KMS-11 (cell line): ENCODE measurements at regions not wholly inside any gene's neighbourhood (a gene's known extent, or its start where the extent isn't known, plus 50 kb on each side); places are given as distances from the start of the nearest gene placed in this dataset.

Experiments
- H2AFZ ChIP-seq: fragments of 200-600 bp; sonication (generic); 2 replicates; pipeline ENCODE4 v1.6.1; 2016; ENCODE audit warnings: antibody characterized with exemption, mixed run types, low read depth
- H3K27ac ChIP-seq: fragments of 200-600 bp; sonication (generic); 2 replicates; pipeline ENCODE4 v1.6.1; 2016; ENCODE audit warnings: mild to moderate bottlenecking, mixed run types
- H3K27me3 ChIP-seq: fragments of 200-600 bp; sonication (generic); 2 replicates; pipeline ENCODE4 v1.6.1; 2017; ENCODE audit warnings: mild to moderate bottlenecking, low read depth, mixed run types, moderate library complexity; ENCODE audit not compliant: insufficient read depth
- H3K36me3 ChIP-seq: fragments of 200-600 bp; sonication (generic); 2 replicates; pipeline ENCODE4 v1.6.1; 2017; ENCODE audit warnings: mild to moderate bottlenecking, mixed run types; ENCODE audit not compliant: insufficient read depth
- H3K4me1 ChIP-seq: fragments of 200-600 bp; sonication (generic); 2 replicates; pipeline ENCODE4 v1.6.1; 2016; ENCODE audit warnings: mild to moderate bottlenecking, low read depth, mixed run types; ENCODE audit not compliant: poor library complexity, severe bottlenecking
- H3K4me2 ChIP-seq: fragments of 200-600 bp; sonication (generic); 2 replicates; pipeline ENCODE4 v1.7.0; 2016; ENCODE audit warnings: mild to moderate bottlenecking, mixed run types
- H3K4me3 ChIP-seq: fragments of 200-600 bp; sonication (generic); IDR thresholded peaks from 2 replicates; pipeline ENCODE4 v1.6.1; 2017; ENCODE audit warnings: low read depth, low read length, mixed read lengths; ENCODE audit not compliant: insufficient read depth
- H3K79me2 ChIP-seq: fragments of 200-600 bp; sonication (generic); 2 replicates; pipeline ENCODE4 v1.6.1; 2016; ENCODE audit warnings: low read depth, mixed run types; ENCODE audit not compliant: insufficient read depth
- H3K9ac ChIP-seq: fragments of 200-600 bp; sonication (generic); 2 replicates; pipeline ENCODE4 v1.6.1; 2016; ENCODE audit warnings: mild to moderate bottlenecking, mixed run types
- H4K20me1 ChIP-seq: fragments of 200-600 bp; sonication (generic); 2 replicates; pipeline ENCODE4 v1.6.1; 2016; ENCODE audit warnings: mild to moderate bottlenecking, mixed run types; ENCODE audit not compliant: insufficient read depth
- TF ChIP-seq, protein P1 (sequence below): fragments of 200-600 bp; sonication (generic); conservative IDR thresholded peaks from 2 replicates; pipeline ENCODE4 v1.6.1; 2017; ENCODE audit warnings: low read depth, mild to moderate bottlenecking, antibody characterized with exemption, low read length, moderate library complexity, mixed read lengths

- no peak overlapping the region for H3K4me3 ChIP-seq
- TF ChIP-seq, protein P1, sequence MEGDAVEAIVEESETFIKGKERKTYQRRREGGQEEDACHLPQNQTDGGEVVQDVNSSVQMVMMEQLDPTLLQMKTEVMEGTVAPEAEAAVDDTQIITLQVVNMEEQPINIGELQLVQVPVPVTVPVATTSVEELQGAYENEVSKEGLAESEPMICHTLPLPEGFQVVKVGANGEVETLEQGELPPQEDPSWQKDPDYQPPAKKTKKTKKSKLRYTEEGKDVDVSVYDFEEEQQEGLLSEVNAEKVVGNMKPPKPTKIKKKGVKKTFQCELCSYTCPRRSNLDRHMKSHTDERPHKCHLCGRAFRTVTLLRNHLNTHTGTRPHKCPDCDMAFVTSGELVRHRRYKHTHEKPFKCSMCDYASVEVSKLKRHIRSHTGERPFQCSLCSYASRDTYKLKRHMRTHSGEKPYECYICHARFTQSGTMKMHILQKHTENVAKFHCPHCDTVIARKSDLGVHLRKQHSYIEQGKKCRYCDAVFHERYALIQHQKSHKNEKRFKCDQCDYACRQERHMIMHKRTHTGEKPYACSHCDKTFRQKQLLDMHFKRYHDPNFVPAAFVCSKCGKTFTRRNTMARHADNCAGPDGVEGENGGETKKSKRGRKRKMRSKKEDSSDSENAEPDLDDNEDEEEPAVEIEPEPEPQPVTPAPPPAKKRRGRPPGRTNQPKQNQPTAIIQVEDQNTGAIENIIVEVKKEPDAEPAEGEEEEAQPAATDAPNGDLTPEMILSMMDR: no peak
- H3K27me3 ChIP-seq: no peaks in the 10 kb centered on the region
- H2AFZ ChIP-seq: no peak overlapping the region
- H3K27ac ChIP-seq: no peak overlapping the region
- no peaks in the 10 kb centered on the region; the same call in 1 of the 2 replicates for H3K36me3 ChIP-seq
- H3K9ac ChIP-seq: no peak overlapping the region
- no peak overlapping the region for H3K4me2 ChIP-seq
- H3K4me1 ChIP-seq: no peaks in the 10 kb centered on the region
- H3K79me2 ChIP-seq: no peaks in the 10 kb centered on the region
- no peaks in the 10 kb centered on the region for H4K20me1 ChIP-seq
Observed at GRCh38 chr21:19767546-19767945, 1230.7 kb upstream of the NCAM2 start.

DNA sequence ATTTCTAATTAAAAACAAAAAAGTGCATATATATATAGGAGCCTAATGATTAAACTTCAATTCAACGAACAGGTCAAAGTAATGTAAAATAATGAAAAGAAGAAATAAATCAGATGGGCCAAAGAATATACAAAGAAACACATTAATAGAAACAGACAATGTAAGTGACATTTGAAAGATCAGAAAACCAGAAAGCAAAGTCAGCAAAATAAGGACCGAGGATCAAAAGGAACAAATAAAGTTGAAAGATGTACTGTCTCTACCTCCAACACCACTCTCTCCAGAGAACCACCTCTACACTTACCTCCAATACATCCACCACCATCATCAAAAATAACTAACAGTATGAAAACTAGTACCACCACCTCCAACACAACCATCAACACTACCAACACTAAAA is 1226.3 kb upstream of the NCAM2 start:
- no peak overlapping the region for H2AFZ ChIP-seq
- H3K27ac ChIP-seq: no peak overlapping the region
- no peaks in the 10 kb centered on the region for H4K20me1 ChIP-seq
- H3K79me2 ChIP-seq: no peaks in the 10 kb centered on the region
- no peak overlapping the region for H3K4me3 ChIP-seq
- TF ChIP-seq, protein P1: no peak
- no peaks in the 10 kb centered on the region for H3K36me3 ChIP-seq
- no peaks in the 10 kb centered on the region for H3K27me3 ChIP-seq
- H3K4me2 ChIP-seq: no peak overlapping the region
- no peaks in the 10 kb centered on the region for H3K4me1 ChIP-seq
- H3K9ac ChIP-seq: no peak overlapping the region

DNA sequence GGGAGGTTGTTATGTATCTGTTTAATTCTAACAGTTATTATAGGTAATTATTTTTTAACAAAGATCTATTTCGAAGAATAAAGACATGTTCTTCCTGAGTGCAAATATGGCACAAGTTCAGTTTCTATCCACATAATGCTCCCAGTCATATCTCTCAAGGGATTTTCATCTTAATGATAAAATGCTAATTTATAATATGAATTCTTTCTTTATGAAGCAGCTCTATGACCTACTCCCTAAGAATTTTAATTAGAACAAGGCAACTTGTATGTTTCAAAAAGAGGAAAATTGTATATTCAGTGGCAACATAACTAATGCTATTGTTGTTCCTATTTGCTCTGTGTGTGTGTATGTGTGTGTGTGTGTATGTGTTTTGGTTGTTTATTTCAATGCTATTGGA is 1222.1 kb upstream of the NCAM2 start:
- TF ChIP-seq, protein P1: no peak
- H3K27ac ChIP-seq: no peak overlapping the region

DNA sequence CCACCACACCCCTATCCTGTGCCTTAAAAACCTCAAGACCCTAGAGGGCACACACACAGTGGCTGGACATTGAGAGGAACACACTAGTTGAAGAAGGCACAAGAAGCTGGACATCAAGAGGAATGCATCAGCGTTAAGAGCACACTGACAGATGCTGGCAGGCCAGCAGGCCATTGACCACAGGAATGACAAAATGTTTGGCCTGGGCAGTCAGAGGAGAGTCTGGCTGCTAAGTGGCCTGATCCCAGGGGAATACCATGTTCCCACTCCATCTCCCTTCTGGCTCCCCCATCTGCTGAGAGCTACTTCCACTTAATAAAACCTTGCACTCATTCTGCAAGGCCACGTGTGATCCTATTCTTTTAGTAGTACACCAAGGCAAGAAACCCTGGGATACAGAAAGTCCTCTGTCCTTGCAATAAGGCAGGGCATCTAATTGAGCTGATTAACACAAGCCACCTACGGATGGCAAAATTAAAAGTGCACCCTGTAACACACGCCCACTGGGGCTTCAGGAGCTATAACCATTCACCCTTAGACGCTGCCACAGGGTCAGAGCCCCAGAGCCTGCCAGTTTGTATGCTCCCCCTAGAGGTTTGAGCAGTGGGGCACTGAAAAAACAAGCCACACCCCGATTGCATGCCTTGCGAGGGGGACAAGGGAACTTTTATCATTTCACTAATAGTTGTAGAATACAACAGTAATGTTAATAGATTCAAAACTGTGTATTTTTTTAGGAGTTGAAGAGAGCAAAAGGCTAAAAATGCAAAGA is 1216.1 kb upstream of the NCAM2 start:
- no peaks in the 10 kb centered on the region for H4K20me1 ChIP-seq
- TF ChIP-seq, protein P1: no peak

More for the DNA sequence above, 1222.1 kb upstream of the NCAM2 start:
- Histone ChIP-seq H3K79me2 (no peaks in the 10 kb centered on the region), H3K4me1 (no peaks in the 10 kb centered on the region), H3K36me3 (no peaks in the 10 kb centered on the region), H3K27me3 (no peaks in the 10 kb centered on the region), H2AFZ (no peak overlapping the region), H4K20me1 (no peaks in the 10 kb centered on the region), H3K4me3 (no peak overlapping the region), H3K9ac (no peak overlapping the region), H3K4me2 (no peak overlapping the region)

More for the DNA sequence above, 1216.1 kb upstream of the NCAM2 start:
- Histone ChIP-seq H3K4me3 (no peak overlapping the region), H2AFZ (no peak overlapping the region), H3K79me2 (no peaks in the 10 kb centered on the region), H3K4me1 (no peaks in the 10 kb centered on the region), H3K36me3 (no peaks in the 10 kb centered on the region), H3K9ac (no peak overlapping the region), H3K27ac (no peak overlapping the region), H3K4me2 (no peak overlapping the region), H3K27me3 (no peaks in the 10 kb centered on the region)
